ENCODE measurements at regions not wholly inside any gene's neighbourhood (a gene's known extent, or its start where the extent isn't known, plus 50 kb on each side); places are given as distances from the start of the nearest gene placed in this dataset.

GRCh38 chr13:47639738-47640447 is 361.2 kb downstream of the SUCLA2 start:
- H3K4me3 ChIP-seq, result no peak overlapping the region
- no peak for ATAC-seq
- TF ChIP-seq, protein P1, sequence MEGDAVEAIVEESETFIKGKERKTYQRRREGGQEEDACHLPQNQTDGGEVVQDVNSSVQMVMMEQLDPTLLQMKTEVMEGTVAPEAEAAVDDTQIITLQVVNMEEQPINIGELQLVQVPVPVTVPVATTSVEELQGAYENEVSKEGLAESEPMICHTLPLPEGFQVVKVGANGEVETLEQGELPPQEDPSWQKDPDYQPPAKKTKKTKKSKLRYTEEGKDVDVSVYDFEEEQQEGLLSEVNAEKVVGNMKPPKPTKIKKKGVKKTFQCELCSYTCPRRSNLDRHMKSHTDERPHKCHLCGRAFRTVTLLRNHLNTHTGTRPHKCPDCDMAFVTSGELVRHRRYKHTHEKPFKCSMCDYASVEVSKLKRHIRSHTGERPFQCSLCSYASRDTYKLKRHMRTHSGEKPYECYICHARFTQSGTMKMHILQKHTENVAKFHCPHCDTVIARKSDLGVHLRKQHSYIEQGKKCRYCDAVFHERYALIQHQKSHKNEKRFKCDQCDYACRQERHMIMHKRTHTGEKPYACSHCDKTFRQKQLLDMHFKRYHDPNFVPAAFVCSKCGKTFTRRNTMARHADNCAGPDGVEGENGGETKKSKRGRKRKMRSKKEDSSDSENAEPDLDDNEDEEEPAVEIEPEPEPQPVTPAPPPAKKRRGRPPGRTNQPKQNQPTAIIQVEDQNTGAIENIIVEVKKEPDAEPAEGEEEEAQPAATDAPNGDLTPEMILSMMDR (IDR thresholded peaks at IDR 0.05), result no peak
- intact Hi-C loops (cut with DNase I, micrococcal nuclease), result no loop called here
- H3K9me3 ChIP-seq, result no peaks in the 10 kb centered on the region
- no peak for DNase-seq
- H3K36me3 ChIP-seq (ENCODE audit: low read depth), result no peaks in the 10 kb centered on the region
- H3K4me1 ChIP-seq (ENCODE audit: low read depth), result no peaks in the 10 kb centered on the region

GRCh38 chr13:47638627-47639026 is 362.4 kb downstream of the SUCLA2 start:
- ATAC-seq (no peak), DNase-seq (no peak)
- no peaks in the 10 kb centered on the region for H3K9me3 ChIP-seq
- TF ChIP-seq, protein P1 (IDR thresholded peaks at IDR 0.05), result no peak
- H3K4me1 ChIP-seq (ENCODE audit: low read depth), result no peaks in the 10 kb centered on the region
- no peak overlapping the region for H3K4me3 ChIP-seq
- intact Hi-C loops (cut with DNase I, micrococcal nuclease), result no loop called here
- H3K36me3 ChIP-seq (ENCODE audit: low read depth), result no peaks in the 10 kb centered on the region

DNA sequence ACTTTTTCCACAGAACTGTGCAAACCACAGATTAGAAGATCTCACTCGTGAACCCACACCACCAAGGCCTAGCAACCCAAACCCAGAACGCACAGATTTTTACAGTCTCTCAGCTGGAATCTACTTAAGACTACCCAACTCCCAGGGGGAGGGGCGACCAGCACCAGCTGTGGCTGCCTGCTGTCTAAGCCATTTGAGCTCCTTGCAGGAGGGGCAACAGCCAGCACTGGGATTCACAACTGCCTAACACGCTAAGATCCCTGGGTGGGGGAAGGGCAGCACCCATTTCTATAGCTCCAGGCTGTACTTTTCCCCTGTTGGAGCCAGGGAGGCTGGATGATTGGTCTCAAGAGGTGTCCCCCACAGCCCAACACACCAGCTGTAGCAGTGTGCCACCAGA is 368.8 kb downstream of the SUCLA2 start:
- Histone ChIP-seq H3K4me3 (no peak overlapping the region), H3K9me3 (peaks cover 17% of the 10 kb centered on the region), H3K4me1 (ENCODE audit: low read depth) (no peaks in the 10 kb centered on the region), H3K36me3 (ENCODE audit: low read depth) (no peaks in the 10 kb centered on the region)
- no peak for DNase-seq
- intact Hi-C loops (cut with DNase I, micrococcal nuclease), result no loop called here
- ATAC-seq, result no peak
- TF ChIP-seq, protein P1 (IDR thresholded peaks at IDR 0.05), result no peak

GRCh38 chr13:47628666-47629065 is 372.4 kb downstream of the SUCLA2 start:
- Histone ChIP-seq H3K4me1 (ENCODE audit: low read depth) (no peaks in the 10 kb centered on the region), H3K36me3 (ENCODE audit: low read depth) (no peaks in the 10 kb centered on the region), H3K4me3 (no peak overlapping the region), H3K9me3 (peaks cover 17% of the 10 kb centered on the region)
- intact Hi-C loops (cut with DNase I, micrococcal nuclease), result no loop called here
- TF ChIP-seq, protein P1 (IDR thresholded peaks at IDR 0.05), result no peak
- DNase-seq, result no peak
- no peak for ATAC-seq

DNA sequence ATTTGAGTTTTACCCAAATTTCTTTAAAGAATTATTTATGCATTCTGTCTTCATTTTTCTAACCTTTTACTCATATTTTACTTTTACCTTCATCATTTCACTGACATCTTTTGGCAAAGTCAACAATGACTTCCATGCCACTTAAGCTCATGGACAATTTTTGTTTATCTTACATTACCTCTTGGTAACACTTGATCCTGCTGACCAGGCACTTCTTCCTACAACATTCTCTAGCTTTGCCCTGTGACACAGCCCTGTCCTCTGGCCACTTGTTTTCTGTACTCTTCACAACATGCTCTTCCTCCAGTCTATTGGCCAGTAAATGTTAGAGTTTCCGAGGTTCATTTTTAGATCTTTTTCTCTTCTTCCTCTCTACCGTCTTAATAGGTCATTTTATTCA is 377.2 kb downstream of the SUCLA2 start:
- no peaks in the 10 kb centered on the region for H3K36me3 ChIP-seq (ENCODE audit: low read depth)
- TF ChIP-seq, protein P1 (IDR thresholded peaks at IDR 0.05), result no peak
- DNase-seq, result no peak
- H3K4me1 ChIP-seq (ENCODE audit: low read depth), result no peaks in the 10 kb centered on the region
- no peak for ATAC-seq
- intact Hi-C loops (cut with DNase I, micrococcal nuclease), result no loop called here
- no peak overlapping the region for H3K4me3 ChIP-seq
- H3K9me3 ChIP-seq, result peaks cover under 1% of the 10 kb centered on the region

DNA sequence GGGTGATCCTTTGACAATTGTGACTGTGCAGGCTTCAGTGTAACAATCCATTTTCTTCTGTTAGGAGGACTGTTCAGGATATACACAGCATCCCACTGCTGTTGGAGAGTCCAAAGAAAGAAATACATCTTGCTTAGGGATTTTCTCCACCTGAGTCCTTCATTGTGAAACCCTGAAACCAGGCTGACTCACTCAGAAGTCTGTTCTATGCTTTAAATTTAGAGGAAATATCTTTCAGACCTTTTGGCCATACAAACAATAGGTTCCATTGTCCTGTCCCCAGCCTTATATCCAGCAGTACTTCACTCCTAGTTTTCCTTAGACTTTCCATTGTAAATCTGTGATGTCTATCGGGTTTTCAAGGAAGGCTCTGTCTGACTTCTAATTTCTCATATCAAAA is 379.1 kb downstream of the SUCLA2 start:
- H3K4me3 ChIP-seq, result no peak overlapping the region
- H3K4me1 ChIP-seq (ENCODE audit: low read depth), result no peaks in the 10 kb centered on the region
- peaks cover 11% of the 10 kb centered on the region for H3K9me3 ChIP-seq
- ATAC-seq, result no peak
- intact Hi-C loops (cut with DNase I, micrococcal nuclease), result no loop called here
- DNase-seq, result no peak
- TF ChIP-seq, protein P1 (IDR thresholded peaks at IDR 0.05), result no peak
- H3K36me3 ChIP-seq (ENCODE audit: low read depth), result no peaks in the 10 kb centered on the region
